C1 segment of cervical spinal cord (tissue), 14 donors: ENCODE measurements at regions not wholly inside any gene's neighbourhood (a gene's known extent, or its start where the extent isn't known, plus 50 kb on each side); places are given as distances from the start of the nearest gene placed in this dataset.

Source experiments
- DNase-seq, 14 donors: peaks; one replicate each; lab custom pipeline; 2025; lab: John Stamatoyannopoulos, UW

- DNase-seq, result no peak
These were observed 543.6 kb downstream of the PLCL1 start for GRCh38 chr2:198347946-198348345.

DNA sequence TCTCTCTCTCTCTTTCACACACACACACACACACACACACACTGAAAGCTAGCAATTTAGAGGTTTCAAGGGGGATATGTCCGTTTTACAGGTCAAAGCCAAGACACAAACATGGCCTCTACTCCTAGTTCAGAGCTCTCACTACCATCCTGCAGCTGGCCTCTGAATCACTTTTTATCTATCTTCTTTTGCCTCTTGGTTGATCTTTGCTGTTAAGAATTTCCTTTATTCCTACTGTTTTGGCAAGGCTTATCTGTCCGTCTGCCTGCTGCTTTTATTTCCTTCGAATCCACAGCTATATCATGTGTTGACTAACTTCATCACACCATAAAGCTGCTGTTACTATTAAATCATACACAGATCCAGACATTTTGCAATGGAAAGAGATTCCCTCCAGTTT, 543.0 kb downstream of the PLCL1 start:
- no peak for DNase-seq

- DNase-seq, result no peak
These were observed 539.1 kb downstream of the PLCL1 start for GRCh38 chr2:198343471-198343870.

GRCh38 chr2:198340846-198341245, 536.5 kb downstream of the PLCL1 start:
- no peak for DNase-seq

- DNase-seq, result no peak
These were observed 534.7 kb downstream of the PLCL1 start for GRCh38 chr2:198339116-198339515.

DNA sequence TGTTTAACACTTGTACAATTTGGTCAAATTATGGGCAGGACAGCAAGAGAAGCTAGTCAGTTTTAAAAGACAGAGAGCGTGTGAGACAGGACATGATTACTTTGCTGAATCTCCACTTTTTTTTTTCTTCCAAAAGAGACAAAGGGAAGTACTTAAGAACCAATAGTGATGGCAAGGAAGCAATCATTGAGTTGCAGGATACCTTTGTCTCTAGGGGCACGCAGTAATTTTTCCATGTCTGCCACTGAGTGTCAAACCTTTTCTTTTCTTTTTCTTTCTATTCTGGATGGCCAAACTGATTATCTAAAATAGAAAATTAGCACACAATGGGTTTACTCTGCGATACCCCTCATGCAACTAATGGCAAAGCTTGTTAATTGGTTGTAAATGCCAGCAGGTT, 533.0 kb downstream of the PLCL1 start:
- no peak for DNase-seq

GRCh38 chr2:198328454-198328853, 524.1 kb downstream of the PLCL1 start:
- DNase-seq, result no peak

DNA sequence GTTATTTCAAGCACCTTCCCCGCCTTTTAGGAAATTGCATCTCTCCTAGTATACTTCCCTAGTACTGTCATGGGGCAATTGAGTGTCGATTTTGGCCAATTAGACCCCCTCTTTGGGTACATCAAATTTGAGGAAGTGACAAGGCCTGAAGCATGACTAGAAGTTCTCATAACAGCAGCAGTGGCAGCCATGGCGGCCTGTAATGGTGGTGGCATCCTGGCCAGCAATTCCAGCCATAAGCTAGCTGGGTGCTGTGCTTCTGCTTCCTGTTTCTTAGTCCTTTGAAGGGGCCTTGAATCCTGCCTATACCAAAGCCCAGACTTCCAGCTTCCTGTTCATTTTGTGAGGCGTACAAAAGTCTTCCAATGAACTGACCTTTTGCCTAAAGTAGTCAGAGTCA, 523.1 kb downstream of the PLCL1 start:
- no peak for DNase-seq

DNA sequence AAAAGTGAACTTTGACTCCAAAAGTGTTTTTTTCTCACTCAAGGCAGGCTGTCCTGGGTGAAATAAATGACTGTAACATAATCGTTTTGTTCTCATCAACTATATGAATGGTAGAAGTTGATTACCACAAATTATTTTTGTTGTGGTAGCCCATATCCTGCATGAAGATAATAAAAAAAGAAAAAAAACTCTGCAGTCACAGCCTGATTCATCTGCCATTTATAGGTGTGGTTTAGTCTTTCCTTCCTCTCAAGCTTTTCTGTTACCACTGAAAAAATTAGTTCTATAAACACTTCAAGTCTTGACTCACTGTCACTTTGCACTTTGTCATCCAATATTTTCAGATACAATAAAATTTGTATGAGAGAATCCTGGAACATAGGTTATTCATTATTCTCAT, 522.0 kb downstream of the PLCL1 start:
- DNase-seq, result no peak

GRCh38 chr2:198325359-198325758, 521.0 kb downstream of the PLCL1 start:
- no peak for DNase-seq

GRCh38 chr2:198324071-198324470, 519.7 kb downstream of the PLCL1 start:
- DNase-seq, result no peak

- DNase-seq, result no peak
These were observed 517.9 kb downstream of the PLCL1 start for GRCh38 chr2:198322275-198322674.

DNA sequence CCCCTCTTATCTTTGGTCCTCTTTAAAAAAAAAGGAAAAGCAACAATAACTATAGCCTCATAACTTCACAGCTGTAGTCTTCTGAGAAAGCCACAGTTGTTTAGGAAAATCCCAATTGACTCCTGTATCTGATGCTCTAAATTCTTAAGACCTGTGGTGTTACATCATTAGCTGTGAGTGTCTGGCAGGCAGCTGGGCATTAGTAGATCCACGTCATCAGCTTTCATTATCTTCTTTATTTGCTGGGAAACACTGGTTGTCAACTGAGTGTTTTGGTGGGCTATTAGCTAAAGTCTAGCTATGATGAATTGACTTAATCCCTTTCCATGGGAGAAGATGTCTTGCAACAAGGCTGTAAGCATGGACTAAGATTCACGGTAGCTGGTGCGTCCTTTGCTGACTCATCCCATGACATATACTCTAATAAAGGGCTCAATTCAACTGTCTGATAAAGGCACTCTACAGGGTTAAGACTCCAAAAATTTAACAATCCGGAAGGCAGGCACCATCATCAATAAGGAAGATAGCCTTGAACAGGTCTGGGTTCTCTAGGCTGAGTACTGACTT, 517.2 kb downstream of the PLCL1 start:
- no peak for DNase-seq

- DNase-seq, result no peak
These were observed 512.5 kb downstream of the PLCL1 start for GRCh38 chr2:198316852-198317396.

GRCh38 chr2:198315791-198316630, 511.6 kb downstream of the PLCL1 start:
- no peak for DNase-seq

GRCh38 chr2:198314559-198315153, 510.3 kb downstream of the PLCL1 start:
- DNase-seq, result peak in 1 of 14 donors; percentile 8

GRCh38 chr2:198312596-198313483, 508.4 kb downstream of the PLCL1 start:
- no peak for DNase-seq

DNA sequence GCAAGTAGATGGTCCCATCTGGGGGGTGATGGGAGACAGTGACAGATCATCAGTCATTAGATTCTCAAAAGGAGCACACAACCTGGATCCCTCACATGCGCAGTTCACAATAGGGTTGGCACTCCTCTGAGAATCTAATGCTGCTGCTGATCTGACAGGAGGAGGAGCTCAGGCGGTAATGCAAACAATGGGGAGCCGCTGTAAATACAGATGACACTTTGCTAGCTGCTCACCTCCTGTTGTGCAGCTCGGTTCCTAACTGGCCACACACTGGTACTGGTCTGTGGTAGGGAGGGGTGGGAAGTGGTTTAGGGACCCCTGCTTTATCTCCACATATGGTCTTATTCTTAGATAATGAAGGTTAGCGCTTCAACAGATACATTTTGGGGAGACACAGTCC, 506.6 kb downstream of the PLCL1 start:
- no peak for DNase-seq

GRCh38 chr2:198309673-198310280, 505.4 kb downstream of the PLCL1 start:
- DNase-seq, result peak in 6 of 14 donors; percentile 3 to 18 (median 7)

- no peak for DNase-seq
These were observed 504.7 kb downstream of the PLCL1 start for GRCh38 chr2:198309081-198309480.

DNA sequence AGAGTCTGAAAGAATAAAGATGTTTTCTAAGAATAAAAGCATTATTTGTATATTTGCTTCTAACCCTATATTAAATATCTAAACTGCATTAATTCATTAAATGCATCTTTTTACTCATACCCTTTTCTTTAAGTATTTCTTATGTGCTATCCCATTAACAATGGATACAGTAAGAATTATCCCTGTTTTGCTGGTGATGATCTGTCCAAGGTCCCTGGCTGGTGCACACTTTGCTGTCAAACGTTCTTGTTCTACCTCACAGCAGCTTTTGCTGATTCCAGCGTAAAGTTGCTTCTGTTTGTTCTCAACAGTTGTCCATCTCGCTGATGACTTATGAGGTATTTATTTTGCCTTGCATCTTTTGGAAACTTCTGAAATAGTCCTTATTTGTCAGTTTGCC, 504.0 kb downstream of the PLCL1 start:
- DNase-seq, result no peak
